GM21717 (cell line): ENCODE measurements at regions not wholly inside any gene's neighbourhood (a gene's known extent, or its start where the extent isn't known, plus 50 kb on each side); places are given as distances from the start of the nearest gene placed in this dataset.

ENCODE experiments used
- ATAC-seq: cut with Tn5 transposase; IDR thresholded peaks from one replicate; pipeline ENCODE4 v1.9.1; 2021; ENCODE audit warnings: mild to moderate bottlenecking, moderate library complexity; ENCODE audit not compliant: unreplicated experiment

DNA sequence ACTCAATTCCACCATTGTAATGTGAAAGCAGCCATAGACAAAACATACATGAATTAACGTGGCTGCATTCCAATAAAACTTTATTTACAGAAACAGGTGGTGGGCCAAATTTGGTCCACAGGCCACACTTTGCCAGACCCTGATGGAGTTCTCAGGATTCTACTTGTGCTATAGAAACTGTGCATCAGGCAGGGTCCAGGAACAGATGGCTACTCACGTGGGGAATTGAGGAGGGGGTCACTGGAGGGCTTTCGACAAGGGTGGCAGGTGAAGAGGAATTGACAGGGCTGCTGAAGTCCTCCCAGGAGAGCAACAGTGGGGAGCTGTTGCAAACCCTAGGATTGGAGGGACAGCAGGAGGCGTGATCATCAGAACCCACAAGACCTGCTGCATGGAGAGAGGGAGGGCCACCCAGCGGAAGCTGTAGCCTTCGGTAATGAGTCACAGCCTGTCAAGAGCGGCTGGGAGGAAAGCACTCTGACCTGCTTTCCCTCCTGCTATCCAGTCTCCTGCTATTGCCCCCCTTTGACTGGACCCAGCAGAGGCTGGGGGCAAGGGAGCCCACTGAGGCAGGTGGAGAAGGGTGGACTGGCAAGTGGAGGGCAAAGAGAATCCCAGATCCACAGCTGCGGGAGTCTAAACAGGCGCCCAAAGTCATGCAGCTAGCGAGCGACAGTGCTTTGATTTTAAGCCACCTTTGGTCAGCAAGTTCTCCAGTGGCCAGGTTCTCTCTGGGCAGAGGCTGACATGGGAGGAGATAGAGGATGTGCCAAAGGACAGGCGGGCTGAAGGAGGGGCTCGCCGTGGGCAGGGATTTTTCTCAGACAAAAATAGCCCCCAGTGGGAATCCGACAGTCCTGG, 138.3 kb upstream of the SMIM23 start:
- no peak for ATAC-seq

GRCh38 chr5:171647904-171648260, 137.7 kb upstream of the SMIM23 start:
- ATAC-seq, result no peak

- no peak for ATAC-seq
Observed at GRCh38 chr5:171648279-171649074, 137.1 kb upstream of the SMIM23 start.

GRCh38 chr5:171649075-171649401, 136.6 kb upstream of the SMIM23 start:
- no peak for ATAC-seq

DNA sequence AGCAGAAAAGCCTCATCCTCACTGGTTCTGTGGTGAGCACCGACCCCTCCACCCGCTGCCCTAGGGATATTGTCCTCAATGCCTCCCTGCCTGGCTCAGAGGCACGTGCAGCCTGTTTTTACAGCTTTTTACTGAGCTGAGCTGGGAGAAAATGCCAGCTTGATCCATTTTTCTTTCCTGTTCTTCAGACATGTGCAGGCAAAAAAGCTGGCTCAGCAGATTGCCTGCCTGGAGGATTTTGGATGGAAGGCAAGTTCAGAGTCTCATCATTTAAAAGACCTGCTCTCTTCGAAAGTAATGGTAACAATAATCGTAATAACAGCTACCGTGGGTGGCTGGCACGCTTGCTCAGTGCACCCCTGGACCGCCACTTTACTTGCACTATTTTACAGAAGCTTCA, 135.0 kb upstream of the SMIM23 start:
- no peak for ATAC-seq

DNA sequence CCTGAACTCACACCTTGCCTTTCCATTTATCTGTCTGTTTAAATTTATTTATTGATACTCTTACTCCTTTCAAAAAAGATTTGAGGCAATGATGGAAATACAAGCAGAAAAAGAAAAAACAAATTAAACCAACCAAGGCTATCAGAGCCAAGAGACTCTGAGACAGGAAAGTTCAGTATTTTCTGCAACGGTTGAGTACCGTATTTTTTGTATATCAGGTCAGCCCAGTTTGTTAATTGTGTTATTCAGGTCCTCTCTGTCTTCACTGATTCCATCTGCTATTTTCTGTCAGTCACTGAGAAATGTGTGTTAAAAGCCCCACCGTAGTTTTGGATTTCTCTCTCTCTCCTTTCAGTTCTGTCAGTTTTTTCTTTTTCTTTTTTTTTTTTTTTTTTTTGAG, 134.5 kb upstream of the SMIM23 start:
- ATAC-seq, result no peak

GRCh38 chr5:171654881-171655280, 130.7 kb upstream of the SMIM23 start:
- no peak for ATAC-seq

GRCh38 chr5:171657473-171657872, 128.1 kb upstream of the SMIM23 start:
- no peak for ATAC-seq

DNA sequence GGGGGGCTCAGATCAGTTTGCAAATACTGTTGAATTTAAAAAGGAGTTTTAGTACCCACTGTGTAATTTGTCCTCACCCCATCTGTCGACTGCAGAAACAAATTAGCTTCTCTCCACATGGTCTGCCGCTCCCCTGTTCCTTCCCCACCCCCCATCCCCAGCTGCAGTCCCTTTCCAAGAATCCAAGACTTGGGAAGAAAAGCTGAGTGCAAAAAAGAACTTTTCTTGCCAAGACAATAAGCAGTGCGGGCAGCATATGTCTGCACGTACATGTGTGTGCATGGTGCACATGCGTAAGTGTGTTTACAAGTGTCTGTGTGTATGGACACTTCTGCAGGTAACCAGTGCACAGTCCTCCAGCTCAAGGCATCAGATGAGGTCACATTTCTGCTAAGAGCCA, 125.7 kb upstream of the SMIM23 start:
- no peak for ATAC-seq

GRCh38 chr5:171660434-171660833, 125.2 kb upstream of the SMIM23 start:
- no peak for ATAC-seq

DNA sequence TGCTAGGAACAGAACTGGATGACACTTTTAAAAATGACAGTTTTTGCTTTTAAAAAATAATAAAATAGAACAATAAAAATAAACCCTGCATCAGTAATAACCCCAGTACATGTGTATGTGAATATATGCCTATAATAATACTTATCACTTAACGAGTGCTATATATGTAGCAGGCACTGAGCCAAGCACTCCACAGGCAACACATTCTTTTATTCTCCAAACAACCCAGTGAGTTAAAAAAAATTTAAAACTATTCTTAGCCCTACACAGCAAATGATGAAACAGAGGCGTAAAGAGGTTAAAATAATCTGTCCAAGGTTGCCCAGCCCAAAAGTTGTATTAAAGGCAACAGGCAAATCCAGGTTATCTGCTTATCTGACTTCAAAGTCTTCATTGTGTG, 124.5 kb upstream of the SMIM23 start:
- ATAC-seq, result no peak

GRCh38 chr5:171663311-171664085, 122.1 kb upstream of the SMIM23 start:
- ATAC-seq, result no peak

- no peak for ATAC-seq
Observed at GRCh38 chr5:171664489-171664888, 121.1 kb upstream of the SMIM23 start.

DNA sequence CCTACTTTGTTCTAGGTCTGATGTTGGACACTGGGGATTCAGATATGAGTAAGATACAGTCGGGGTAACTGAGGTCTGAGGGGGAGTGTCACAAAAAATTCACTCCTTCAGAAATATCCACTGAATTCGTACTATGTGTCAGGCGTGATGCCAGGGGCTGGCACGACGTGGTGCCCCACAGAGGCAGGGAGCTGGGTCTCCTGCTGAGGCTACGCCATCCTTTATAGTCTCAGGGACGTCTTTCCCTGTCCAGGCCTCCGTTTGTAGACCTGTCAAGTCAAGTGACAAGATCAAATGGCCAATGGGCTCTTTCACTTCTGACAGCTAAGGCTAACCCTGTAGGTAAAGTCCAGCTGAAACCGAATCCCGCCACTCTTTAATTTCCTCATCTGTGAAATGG, 118.8 kb upstream of the SMIM23 start:
- no peak for ATAC-seq

DNA sequence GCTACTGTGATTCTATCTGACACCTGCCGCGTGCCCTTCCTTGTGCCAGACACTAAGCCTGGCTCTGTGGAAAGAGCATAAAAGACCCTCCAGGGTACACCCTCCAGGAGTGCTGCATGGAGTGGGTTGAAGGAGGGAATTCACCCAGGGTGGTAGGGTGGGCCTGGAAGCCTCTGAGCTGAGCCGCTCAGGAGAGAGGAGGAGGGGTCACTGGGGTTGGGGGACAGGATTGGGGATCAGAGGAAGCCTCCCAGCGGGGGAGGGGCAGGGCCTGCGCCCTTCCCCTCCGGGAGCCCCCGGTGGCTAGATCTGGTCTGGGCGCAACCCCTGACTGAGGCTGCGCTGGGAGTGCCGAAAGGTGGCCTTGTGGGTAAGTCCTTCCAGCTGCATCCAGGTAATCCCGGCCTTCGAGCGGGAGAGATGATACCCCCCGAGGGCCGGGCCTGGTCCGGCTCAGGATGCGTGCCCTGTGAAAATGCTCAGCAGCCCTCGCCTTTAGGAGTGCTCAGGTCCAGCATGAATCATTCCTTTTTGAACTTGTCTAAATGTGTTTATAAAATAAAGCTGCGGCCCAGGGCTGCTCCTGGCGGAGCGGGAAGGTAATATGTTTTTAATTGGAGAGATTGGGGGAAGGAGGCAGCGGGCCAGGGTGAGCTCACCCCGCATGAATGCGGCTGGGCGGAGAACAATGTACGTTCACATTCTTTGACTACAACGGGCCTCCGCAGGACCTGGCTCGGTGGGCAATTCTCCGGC, 118.1 kb upstream of the SMIM23 start:
- ATAC-seq, result no peak

DNA sequence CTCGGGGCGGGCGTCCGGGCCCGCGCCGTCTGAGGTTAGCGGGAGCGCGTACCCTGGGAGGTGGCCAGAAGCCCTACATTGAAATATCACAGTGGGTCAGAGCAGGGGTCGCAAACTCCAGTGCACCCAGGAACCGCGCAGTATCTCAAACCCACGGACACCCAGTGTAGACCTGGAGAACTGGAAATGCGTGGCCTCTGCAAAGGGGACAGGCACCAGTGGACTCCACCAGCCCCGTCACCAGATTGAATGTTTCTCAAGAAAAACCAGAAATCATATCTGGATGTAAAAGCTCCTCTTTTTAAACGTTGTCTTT, 117.6 kb upstream of the SMIM23 start:
- ATAC-seq, result no peak

- no peak for ATAC-seq
Observed at GRCh38 chr5:171669571-171669970, 116.0 kb upstream of the SMIM23 start.

- no peak for ATAC-seq
Observed at GRCh38 chr5:171672556-171672955, 113.1 kb upstream of the SMIM23 start.

GRCh38 chr5:171673328-171673727, 112.3 kb upstream of the SMIM23 start:
- no peak for ATAC-seq

DNA sequence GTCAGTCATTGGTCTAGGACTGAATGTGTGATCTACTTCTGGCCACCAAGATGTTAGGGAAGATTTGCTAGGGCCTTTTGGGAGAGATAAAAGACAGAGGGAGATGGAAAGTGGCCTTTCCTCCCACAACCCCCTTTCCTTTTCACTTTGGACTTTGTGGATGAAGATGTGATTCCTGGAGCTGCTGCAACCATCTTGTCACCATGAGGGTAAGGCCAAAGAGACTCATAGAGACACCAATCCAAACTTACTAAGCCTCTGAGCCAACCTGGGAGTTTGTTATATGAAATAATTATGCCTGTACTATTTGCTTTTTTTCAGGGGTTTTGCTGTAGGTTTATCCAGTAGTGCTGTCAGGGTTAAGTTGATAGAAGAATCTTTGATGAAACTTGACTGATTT, 111.8 kb upstream of the SMIM23 start:
- no peak for ATAC-seq

- no peak for ATAC-seq
Observed at GRCh38 chr5:171675511-171675910, 110.1 kb upstream of the SMIM23 start.
